RWPE1 (cell line): ENCODE measurements at regions not wholly inside any gene's neighbourhood (a gene's known extent, or its start where the extent isn't known, plus 50 kb on each side); places are given as distances from the start of the nearest gene placed in this dataset.

Experiments
- CTCF ChIA-PET: fragments of 350-600 bp; sonication (Branson Sonifier 250); formaldehyde crosslinking; extraction: SDS; loops from one replicate; lab custom pipeline; 2021; lab: Yijun Ruan, JAX
- POLR2A ChIA-PET: fragments of 400-600 bp; formaldehyde crosslinking; extraction: SDS; loops from one replicate; lab custom pipeline; 2020; ENCODE audit warnings: antibody characterized with exemption; ENCODE audit not compliant: low non-redundant PET; lab: Yijun Ruan, JAX
- DNase-seq: peaks from one replicate; pipeline ENCODE4 v3.0.0; 2012; ENCODE audit warnings: low spot score
- H3K27ac ChIP-seq: fragments of 450-650 bp; 2 replicates; pipeline ENCODE4 v1.5.1; 2017
- TF ChIP-seq, protein P1 (sequence below): fragments of 450-650 bp; conservative IDR thresholded peaks from 2 replicates; pipeline ENCODE4 v1.5.1; 2017; ENCODE audit warnings: low read depth, mild to moderate bottlenecking

DNA sequence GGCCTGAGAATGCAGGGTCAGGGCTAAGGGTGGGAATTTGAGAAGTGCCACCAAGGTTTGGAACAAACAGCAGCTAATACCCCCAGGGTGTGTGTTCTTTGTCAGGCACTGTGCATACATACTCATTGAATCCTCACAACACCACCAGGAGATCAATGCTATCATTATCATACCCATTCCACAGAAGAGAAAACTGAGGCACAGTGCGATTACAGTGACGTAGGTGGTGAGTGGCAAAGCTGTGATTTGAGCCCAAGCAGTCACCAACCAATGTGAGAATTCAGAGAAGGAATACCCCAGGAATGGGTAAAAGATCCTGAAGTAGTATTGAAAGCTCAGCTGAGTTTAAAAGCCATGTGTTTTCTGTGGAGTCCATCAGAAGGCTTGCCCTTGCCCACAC is 281.6 kb upstream of the MGAT5 start:
- no peak for DNase-seq
- H3K27ac ChIP-seq, result no peak overlapping the region
- CTCF ChIA-PET, result no interaction called here
- TF ChIP-seq, protein P1, sequence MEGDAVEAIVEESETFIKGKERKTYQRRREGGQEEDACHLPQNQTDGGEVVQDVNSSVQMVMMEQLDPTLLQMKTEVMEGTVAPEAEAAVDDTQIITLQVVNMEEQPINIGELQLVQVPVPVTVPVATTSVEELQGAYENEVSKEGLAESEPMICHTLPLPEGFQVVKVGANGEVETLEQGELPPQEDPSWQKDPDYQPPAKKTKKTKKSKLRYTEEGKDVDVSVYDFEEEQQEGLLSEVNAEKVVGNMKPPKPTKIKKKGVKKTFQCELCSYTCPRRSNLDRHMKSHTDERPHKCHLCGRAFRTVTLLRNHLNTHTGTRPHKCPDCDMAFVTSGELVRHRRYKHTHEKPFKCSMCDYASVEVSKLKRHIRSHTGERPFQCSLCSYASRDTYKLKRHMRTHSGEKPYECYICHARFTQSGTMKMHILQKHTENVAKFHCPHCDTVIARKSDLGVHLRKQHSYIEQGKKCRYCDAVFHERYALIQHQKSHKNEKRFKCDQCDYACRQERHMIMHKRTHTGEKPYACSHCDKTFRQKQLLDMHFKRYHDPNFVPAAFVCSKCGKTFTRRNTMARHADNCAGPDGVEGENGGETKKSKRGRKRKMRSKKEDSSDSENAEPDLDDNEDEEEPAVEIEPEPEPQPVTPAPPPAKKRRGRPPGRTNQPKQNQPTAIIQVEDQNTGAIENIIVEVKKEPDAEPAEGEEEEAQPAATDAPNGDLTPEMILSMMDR, result no peak
- POLR2A ChIA-PET, result no interaction called here

DNA sequence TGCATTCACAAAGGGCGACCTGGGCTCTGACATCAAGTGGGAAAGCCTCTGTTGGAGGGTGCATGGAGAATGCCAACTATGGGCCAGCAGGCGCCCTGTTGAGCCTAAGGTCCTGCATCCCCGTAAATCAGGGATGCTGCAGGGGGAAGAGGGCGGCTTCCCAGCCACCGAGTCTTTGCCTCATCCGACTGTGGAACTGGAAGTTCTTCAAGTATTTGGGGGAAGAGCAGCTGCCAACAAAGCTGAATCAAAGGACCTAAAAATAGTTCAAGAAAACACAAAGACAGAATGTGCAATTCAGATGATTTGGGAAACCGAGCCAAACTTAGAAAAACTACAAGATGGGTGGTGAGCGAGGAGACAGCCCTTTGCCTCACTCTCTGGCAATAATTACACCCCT is 281.1 kb upstream of the MGAT5 start:
- no peak overlapping the region for H3K27ac ChIP-seq
- no peak for DNase-seq
- TF ChIP-seq, protein P1, result no peak
- CTCF ChIA-PET, result no interaction called here
- POLR2A ChIA-PET, result no interaction called here

- TF ChIP-seq, protein P1, result no peak
- CTCF ChIA-PET, result no interaction called here
- DNase-seq, result no peak
- H3K27ac ChIP-seq, result no peak overlapping the region
- POLR2A ChIA-PET, result no interaction called here
Measured at GRCh38 chr2:133974353-133974752, 279.5 kb upstream of the MGAT5 start.

DNA sequence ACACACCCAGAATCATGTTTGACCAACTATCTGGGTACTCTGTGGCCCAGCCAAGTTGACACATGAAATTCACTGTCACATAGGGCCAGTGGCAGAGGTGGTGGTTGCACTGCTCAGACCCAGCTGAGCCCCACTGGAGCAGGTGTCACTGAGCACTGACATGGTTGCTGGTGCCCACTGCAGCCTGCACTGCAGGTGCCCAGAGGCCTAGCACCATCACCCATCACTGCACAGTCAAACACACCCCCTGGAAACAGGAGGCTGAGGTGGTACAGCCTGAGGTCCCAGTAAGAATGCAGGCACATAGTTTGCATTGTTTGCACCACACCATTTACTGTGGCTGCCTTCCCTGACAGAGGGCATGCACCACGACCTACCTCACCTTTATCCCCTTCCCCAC is 278.7 kb upstream of the MGAT5 start:
- DNase-seq, result no peak
- H3K27ac ChIP-seq, result no peak overlapping the region
- ChIA-PET CTCF (no interaction called here), POLR2A (no interaction called here)
- TF ChIP-seq, protein P1, result no peak

DNA sequence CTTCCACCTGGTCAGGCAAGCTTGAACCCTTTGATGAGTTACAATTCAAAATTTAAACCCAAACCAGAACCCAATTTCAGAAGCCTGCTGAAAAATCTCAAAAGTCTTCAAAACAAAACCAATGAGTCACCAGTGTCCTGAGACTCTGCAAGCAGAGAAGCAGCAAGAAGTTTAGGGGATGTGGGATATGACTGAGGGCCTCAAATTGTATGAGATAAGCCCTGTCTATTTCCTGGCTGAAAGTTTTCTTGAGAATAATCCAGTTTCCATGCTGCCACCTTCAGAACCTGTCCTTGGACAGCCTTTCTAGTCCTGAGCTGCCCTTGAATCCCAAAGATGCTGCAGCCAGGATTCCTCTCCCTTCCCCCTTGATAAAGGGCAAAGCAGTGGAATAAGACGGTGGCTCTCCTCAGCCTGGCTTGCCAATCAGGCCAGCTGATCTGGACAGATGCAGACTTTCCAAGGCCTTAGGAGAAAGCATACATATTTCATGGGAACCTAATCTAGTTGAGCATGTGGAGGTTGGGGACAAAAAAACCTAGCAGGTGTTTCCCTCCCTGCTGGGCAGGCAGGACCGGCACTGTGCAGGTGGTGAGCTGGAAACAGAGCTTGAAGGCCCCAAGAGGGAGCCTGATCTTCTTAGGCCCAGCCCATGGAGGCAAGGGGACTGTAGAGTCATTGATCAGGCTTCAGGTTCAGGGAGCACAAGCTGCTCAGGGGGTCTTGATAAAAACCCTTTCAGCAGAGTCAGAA is 278.0 kb upstream of the MGAT5 start:
- no peak overlapping the region for H3K27ac ChIP-seq
- ChIA-PET CTCF (no interaction called here), POLR2A (no interaction called here)
- TF ChIP-seq, protein P1, result no peak
- no peak for DNase-seq

DNA sequence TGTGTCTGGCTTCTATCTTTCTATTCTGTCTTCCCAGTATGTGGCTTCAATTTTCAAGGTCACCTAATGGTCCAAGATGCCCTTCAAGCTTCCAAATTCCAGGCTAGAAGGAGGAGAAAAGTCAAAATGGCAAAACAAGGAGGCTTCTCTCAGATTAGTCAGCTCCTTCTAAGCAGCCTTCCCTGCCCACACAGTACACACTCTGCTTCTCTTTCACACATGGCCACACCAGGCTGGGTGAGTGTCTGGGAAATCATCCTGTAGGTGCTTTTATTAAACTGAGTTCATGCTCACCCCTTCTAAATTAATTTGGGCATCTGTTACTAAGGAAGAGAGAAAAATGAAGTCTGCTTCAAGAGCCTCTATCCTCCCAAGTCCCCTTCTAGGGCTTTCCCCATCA is 277.2 kb upstream of the MGAT5 start:
- TF ChIP-seq, protein P1, result no peak
- no peak for DNase-seq
- CTCF ChIA-PET, result no interaction called here
- POLR2A ChIA-PET, result no interaction called here
- H3K27ac ChIP-seq, result no peak overlapping the region
